Right lobe of liver (tissue), 6 donors: ENCODE measurements at regions not wholly inside any gene's neighbourhood (a gene's known extent, or its start where the extent isn't known, plus 50 kb on each side); places are given as distances from the start of the nearest gene placed in this dataset.
"Not testable (repeated sequence)": the region's sequence is repeated elsewhere in the genome, so short reads cannot be mapped to it uniquely, and the experiment has no call there.

Source experiments
- ATAC-seq, 4 donors: fragments of 200-7000 bp; cut with Tn5 transposase; one replicate each; pipeline ENCODE4 v1.9.1; 2020; ENCODE audit warnings: mild to moderate bottlenecking in 4 of 4, moderate library complexity in 4 of 4
- DNase-seq, 3 donors: peaks; one replicate each; pipeline ENCODE4 v3.0.0-alpha.2; 2020
- H3K27ac ChIP-seq, 3 donors: fragments of 200-600 bp; one replicate each; pipeline ENCODE4 v1.8.0; 2022
- H3K27me3 ChIP-seq, 2 donors: fragments of 200-600 bp; one replicate each; pipeline ENCODE4 v1.8.0; 2022
- H3K36me3 ChIP-seq, 4 donors: fragments of 200-600 bp; sonication (generic) in 1 of 4; one replicate each; pipeline versions ENCODE4 v1.5.1 to v1.8.0; 2017 to 2022; ENCODE audit warnings: control low read depth in 1 of 4
- H3K4me1 ChIP-seq, 4 donors: fragments of 200-600 bp; sonication (generic) in 1 of 4; one replicate each; pipeline versions ENCODE4 v1.5.1 to v1.8.0; 2017 to 2022; ENCODE audit warnings: control low read depth in 1 of 4
- H3K4me3 ChIP-seq, 3 donors: fragments of 200-600 bp; one replicate each; pipeline ENCODE4 v1.8.0; 2022
- H3K9me3 ChIP-seq, 4 donors: fragments of 200-600 bp; sonication (generic) in 1 of 4; one replicate each; pipeline versions ENCODE4 v1.5.1 to v1.8.0; 2017 to 2022; ENCODE audit warnings: control low read depth in 1 of 4
- POLR2A ChIP-seq: fragments of 450-650 bp; IDR thresholded peaks from one replicate; pipeline ENCODE4 v1.6.1; 2017; ENCODE audit warnings: antibody characterized with exemption, mild to moderate bottlenecking
- WGBS: methylation state at CpG from one replicate; pipeline ENCODE4 v1.1.6; 2018; ENCODE audit warnings: low coverage, low lambda C conversion rate; ENCODE audit not compliant: insufficient coverage; ENCODE audit errors: missing lambda C conversion rate; 5-methylcytosine and 5-hydroxymethylcytosine counted together
- intact Hi-C, 2 donors: fragments of 100-400 bp; cut with DNase I; formaldehyde crosslinking; loops; one replicate each; pipeline versions ENCODE4 v1.11.2 to v1.14.1; 2022
- TF ChIP-seq, protein P1 (sequence below), 4 donors: fragments of 200-600 bp in 3 of 4; fragments of 450-650 bp in 1 of 4; IDR thresholded peaks; one replicate each; pipeline versions ENCODE4 v1.5.1 to v1.8.0; 2016 to 2022; ENCODE audit warnings: antibody characterized with exemption in 4 of 4, mild to moderate bottlenecking in 2 of 4
- donor health status: DM: no; HTN: yes; CAD: no.
- donor health status: DM: no; HTN: no; CAD: no.
- donor health status: DM: no; HTN: no; CAD: no.
- donor health status: DM: no; HTN: yes; CAD: no.
- donor health status: DM: no; HTN: yes; CAD: no.

DNA sequence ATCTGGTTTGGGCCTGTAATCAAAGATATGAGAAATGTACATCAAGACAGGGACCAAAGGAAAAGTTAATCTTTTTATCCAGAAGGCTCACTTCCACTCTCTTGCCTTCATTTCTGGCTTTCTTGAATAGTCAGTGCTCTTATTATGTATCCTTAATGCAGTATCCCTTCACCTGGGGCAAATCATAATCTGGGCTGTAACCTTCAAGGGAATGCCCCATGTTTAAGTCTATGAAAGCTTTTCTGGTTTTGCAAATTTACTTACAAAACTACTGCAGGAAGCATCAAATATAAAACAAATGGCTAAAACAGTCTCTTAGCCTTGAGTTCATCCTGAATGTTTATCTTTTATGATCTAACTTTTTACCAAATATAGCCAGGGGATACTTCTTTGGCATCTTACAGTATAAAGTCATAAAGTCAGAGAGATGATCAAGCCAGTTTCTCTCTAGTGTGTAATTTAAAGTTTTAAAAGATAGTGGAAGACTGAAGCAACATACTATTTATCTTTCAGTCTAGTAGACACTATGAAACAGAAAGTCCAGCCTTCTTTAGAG lies 1214.8 kb downstream of the STIM2 start:
- no peak for ATAC-seq
- Histone ChIP-seq H3K36me3 (no peaks in the 10 kb centered on the region), H3K4me1 (no peaks in the 10 kb centered on the region), H3K27ac (no peak overlapping the region), H3K4me3 (no peak overlapping the region), H3K9me3 (no peaks in the 10 kb centered on the region), H3K27me3 (no peaks in the 10 kb centered on the region)
- intact Hi-C loops, result no loop called here
- TF ChIP-seq, protein P1, sequence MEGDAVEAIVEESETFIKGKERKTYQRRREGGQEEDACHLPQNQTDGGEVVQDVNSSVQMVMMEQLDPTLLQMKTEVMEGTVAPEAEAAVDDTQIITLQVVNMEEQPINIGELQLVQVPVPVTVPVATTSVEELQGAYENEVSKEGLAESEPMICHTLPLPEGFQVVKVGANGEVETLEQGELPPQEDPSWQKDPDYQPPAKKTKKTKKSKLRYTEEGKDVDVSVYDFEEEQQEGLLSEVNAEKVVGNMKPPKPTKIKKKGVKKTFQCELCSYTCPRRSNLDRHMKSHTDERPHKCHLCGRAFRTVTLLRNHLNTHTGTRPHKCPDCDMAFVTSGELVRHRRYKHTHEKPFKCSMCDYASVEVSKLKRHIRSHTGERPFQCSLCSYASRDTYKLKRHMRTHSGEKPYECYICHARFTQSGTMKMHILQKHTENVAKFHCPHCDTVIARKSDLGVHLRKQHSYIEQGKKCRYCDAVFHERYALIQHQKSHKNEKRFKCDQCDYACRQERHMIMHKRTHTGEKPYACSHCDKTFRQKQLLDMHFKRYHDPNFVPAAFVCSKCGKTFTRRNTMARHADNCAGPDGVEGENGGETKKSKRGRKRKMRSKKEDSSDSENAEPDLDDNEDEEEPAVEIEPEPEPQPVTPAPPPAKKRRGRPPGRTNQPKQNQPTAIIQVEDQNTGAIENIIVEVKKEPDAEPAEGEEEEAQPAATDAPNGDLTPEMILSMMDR (IDR thresholded peaks at IDR 0.05), result no peak
- no peak for DNase-seq

- ATAC-seq, intact Hi-C loops, DNase-seq, H3K4me1 ChIP-seq, H3K36me3 ChIP-seq, H3K9me3 ChIP-seq, H3K27me3 ChIP-seq, H3K27ac ChIP-seq, H3K4me3 ChIP-seq: not testable (repeated sequence)
- WGBS, result no CpG with 5 or more reads among the region's 9 CpGs
Observed at GRCh38 chr4:28077203-28077602, 1216.6 kb downstream of the STIM2 start.

- TF ChIP-seq POLR2A, result no peak
- TF ChIP-seq, protein P1 (IDR thresholded peaks at IDR 0.05), result no peak
- H3K4me1 ChIP-seq, result no peaks in the 10 kb centered on the region
- intact Hi-C loops, result no loop called here
- H3K36me3 ChIP-seq, result no peaks in the 10 kb centered on the region
- no peak overlapping the region for H3K4me3 ChIP-seq
- no peak for DNase-seq
- ATAC-seq, result no peak
- no peaks in the 10 kb centered on the region for H3K9me3 ChIP-seq
- no peak overlapping the region for H3K27ac ChIP-seq
- H3K27me3 ChIP-seq, result no peaks in the 10 kb centered on the region
- WGBS, result 35% methylated on average over 3 of the region's 3 CpGs
Observed at GRCh38 chr4:28082686-28083390, 1222.2 kb downstream of the STIM2 start.

DNA sequence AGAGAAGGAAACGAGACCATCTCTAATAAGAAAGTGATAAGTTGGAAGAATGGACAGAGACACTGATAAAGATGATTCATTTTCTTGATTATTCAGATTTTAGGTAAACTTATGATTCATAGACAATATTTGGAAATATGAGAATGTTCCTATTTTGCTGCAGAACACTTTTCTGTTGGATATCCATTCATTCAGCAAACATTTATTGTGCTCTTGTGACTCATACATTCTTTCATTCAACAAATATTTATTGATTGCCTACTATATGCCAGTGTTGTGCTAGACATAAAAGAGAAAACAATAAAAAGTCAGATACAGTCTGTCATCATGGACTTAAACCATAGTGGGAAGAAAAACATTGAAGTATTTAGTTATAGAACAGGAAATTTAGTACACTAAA lies 1232.0 kb downstream of the STIM2 start:
- Histone ChIP-seq H3K4me1 (no peaks in the 10 kb centered on the region), H3K27ac (no peak overlapping the region), H3K9me3 (no peaks in the 10 kb centered on the region), H3K27me3 (no peaks in the 10 kb centered on the region), H3K36me3 (no peaks in the 10 kb centered on the region), H3K4me3 (no peak overlapping the region)
- TF ChIP-seq, protein P1 (IDR thresholded peaks at IDR 0.05), result no peak
- no peak for TF ChIP-seq POLR2A
- intact Hi-C loops, result no loop called here
- DNase-seq, result no peak
- WGBS, result 18% methylated on average over 1 of the region's 1 CpG
- no peak for ATAC-seq

DNA sequence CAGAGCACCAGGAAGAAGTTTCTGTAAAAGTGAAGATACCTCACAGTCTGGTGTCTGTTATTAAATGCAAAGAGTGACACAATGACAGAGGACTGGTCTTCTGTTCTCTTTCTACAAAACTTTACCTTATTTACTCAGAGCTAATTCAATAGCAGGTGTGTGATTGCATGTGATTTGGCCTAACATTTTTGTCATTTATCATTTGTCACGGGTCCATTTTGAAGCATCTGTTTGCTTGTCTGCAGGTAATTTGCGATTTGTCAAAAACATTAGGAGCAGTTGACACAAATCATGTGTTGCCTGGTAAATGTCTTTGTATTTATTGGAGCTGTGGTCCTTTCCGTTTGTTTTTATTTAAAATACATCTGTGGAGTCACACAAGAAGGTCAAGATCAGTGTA lies 1232.4 kb downstream of the STIM2 start:
- Histone ChIP-seq H3K27me3 (no peaks in the 10 kb centered on the region), H3K36me3 (no peaks in the 10 kb centered on the region), H3K27ac (no peak overlapping the region), H3K4me3 (no peak overlapping the region), H3K4me1 (no peaks in the 10 kb centered on the region), H3K9me3 (no peaks in the 10 kb centered on the region)
- ATAC-seq (no peak), DNase-seq (no peak)
- TF ChIP-seq, protein P1 (IDR thresholded peaks at IDR 0.05), result no peak
- no peak for TF ChIP-seq POLR2A
- WGBS, result 40% methylated on average over 3 of the region's 3 CpGs
- intact Hi-C loops, result no loop called here
